T-cell (primary cell): ENCODE measurements at regions not wholly inside any gene's neighbourhood (a gene's known extent, or its start where the extent isn't known, plus 50 kb on each side); places are given as distances from the start of the nearest gene placed in this dataset.

Experiments
- ATAC-seq, 4 experiments: fragments of 200-7000 bp in 3 of 4; fragments of 150-1000 bp in 1 of 4; cut with Tn5 transposase; replicated peaks in 1 of 4; 1 replicate in 3 of 4; 2 replicates in 1 of 4; pipeline ENCODE4 v1.10.0; 2021; ENCODE audit warnings: moderate library complexity in 3 of 4, mild to moderate bottlenecking in 2 of 4, moderate number of reproducible peaks in 1 of 4
- CTCF ChIA-PET, 2 donors: fragments of 300-600 bp; sonication (Branson Sonifier 250); formaldehyde crosslinking; loops; one replicate each; lab custom pipeline; 2022; ENCODE audit warnings: antibody characterized with exemption in 2 of 2; lab: Charles Lee
- POLR2A ChIA-PET, 2 donors: fragments of 300-600 bp; sonication (Branson Sonifier 250); formaldehyde crosslinking; loops; one replicate each; lab custom pipeline; 2022; ENCODE audit warnings: antibody characterized with exemption in 2 of 2; lab: Charles Lee
- DNase-seq, 35 experiments: peaks; one replicate each; pipeline versions ENCODE4 v3.0.0 to v3.0.0-alpha.2; 2013 to 2023
- H3K27ac ChIP-seq: one replicate; pipeline ENCODE4 v1.5.1; 2013; ENCODE audit warnings: low read length
- H3K27me3 ChIP-seq, 2 experiments: replicated peaks in 1 of 2; 1 replicate in 1 of 2; 2 replicates in 1 of 2; pipeline versions ENCODE4 v1.6.1 to v1.7.0; 2013; ENCODE audit warnings: low read length in 1 of 2, mixed read lengths in 1 of 2; ENCODE audit not compliant: control insufficient read depth in 2 of 2, insufficient read depth in 2 of 2; ENCODE audit errors: extremely low read depth in 1 of 2
- H3K36me3 ChIP-seq, 2 donors: 1 replicate in 1 of 2; 2 replicates in 1 of 2; pipeline versions ENCODE4 v1.6.1 to v1.7.0; 2013; ENCODE audit warnings: low read length in 1 of 2; ENCODE audit not compliant: control insufficient read depth in 2 of 2, insufficient read depth in 1 of 2; ENCODE audit errors: extremely low read depth in 1 of 2
- H3K4me1 ChIP-seq, 2 experiments: 1 replicate in 1 of 2; 2 replicates in 1 of 2; pipeline versions ENCODE4 v1.6.1 to v1.7.0; 2013; ENCODE audit warnings: low read length in 2 of 2, mixed read lengths in 1 of 2; ENCODE audit not compliant: insufficient read depth in 2 of 2, control insufficient read depth in 1 of 2; ENCODE audit errors: extremely low read depth in 1 of 2
- H3K4me3 ChIP-seq, 2 donors: 1 replicate in 1 of 2; 2 replicates in 1 of 2; pipeline versions ENCODE4 v1.5.1 to v1.7.0; 2013; ENCODE audit warnings: mild to moderate bottlenecking in 2 of 2, low read length in 1 of 2, moderate library complexity in 1 of 2; ENCODE audit not compliant: control insufficient read depth in 1 of 2; ENCODE audit errors: extremely low read depth in 1 of 2
- H3K9me3 ChIP-seq: 2 replicates; pipeline ENCODE4 v1.7.0; 2013
- H3K27ac Mint-ChIP-seq, 2 donors: one replicate each; pipeline ENCODE4 v1.8.0; 2020 to 2021; ENCODE audit warnings: mild to moderate bottlenecking in 2 of 2, mixed read lengths in 2 of 2
- H3K27me3 Mint-ChIP-seq, 2 donors: one replicate each; pipeline ENCODE4 v1.8.0; 2021 to 2022; ENCODE audit warnings: mixed read lengths in 2 of 2
- H3K36me3 Mint-ChIP-seq: one replicate; pipeline ENCODE4 v1.8.0; 2021; ENCODE audit warnings: mixed read lengths
- H3K4me1 Mint-ChIP-seq, 3 donors: one replicate each; pipeline ENCODE4 v1.8.0; 2020 to 2022; ENCODE audit warnings: mixed read lengths in 3 of 3, mild to moderate bottlenecking in 1 of 3
- H3K4me3 Mint-ChIP-seq, 3 donors: one replicate each; pipeline ENCODE4 v1.8.0; 2020 to 2022; ENCODE audit warnings: mild to moderate bottlenecking in 3 of 3, mixed read lengths in 3 of 3, moderate library complexity in 3 of 3
- H3K9me3 Mint-ChIP-seq, 3 donors: one replicate each; pipeline ENCODE4 v1.8.0; 2020 to 2022; ENCODE audit warnings: mixed read lengths in 3 of 3
- WGBS: methylation state at CpG from one replicate; pipeline ENCODE4 v1.1.5; 2013; ENCODE audit warnings: missing lambda C conversion rate; ENCODE audit not compliant: insufficient coverage; 5-methylcytosine and 5-hydroxymethylcytosine counted together

DNA sequence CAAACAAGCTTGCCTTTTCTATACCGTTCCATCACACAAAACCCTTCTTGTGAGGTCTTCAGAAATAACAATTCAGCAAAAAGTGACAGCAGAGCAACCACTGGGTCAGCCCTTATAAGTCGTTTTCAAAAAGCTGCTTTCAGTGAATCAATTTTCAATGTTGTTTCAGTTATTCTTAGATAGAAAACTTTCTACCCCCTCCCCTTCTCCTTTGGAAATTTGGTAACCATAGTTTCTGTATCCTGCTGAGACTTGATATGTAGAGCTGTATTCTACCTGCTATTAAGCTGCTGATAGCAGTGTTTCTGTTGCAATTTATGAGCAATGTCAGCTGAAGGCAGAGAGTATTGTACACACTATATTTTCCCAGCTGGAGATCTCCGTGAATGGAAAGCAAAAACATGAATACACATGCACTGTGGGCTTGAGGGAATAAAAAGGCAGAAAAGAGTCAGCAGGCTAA lies 75.7 kb downstream of the ZNF608 start:
- no peaks in the 10 kb centered on the region for H3K4me1 Mint-ChIP-seq
- no peaks in the 10 kb centered on the region for H3K9me3 ChIP-seq
- no peaks in the 10 kb centered on the region for H3K27me3 ChIP-seq
- no peaks in the 10 kb centered on the region for H3K36me3 ChIP-seq
- CTCF ChIA-PET, result no interaction called here
- no peak overlapping the region for H3K27ac Mint-ChIP-seq
- H3K9me3 Mint-ChIP-seq, result no peaks in the 10 kb centered on the region
- DNase-seq (no peak), ATAC-seq (no peak)
- no peaks in the 10 kb centered on the region for H3K4me1 ChIP-seq
- POLR2A ChIA-PET, result no interaction called here
- H3K27ac ChIP-seq, result no peak overlapping the region
- no peak overlapping the region for H3K4me3 Mint-ChIP-seq
- WGBS, result no CpG with 5 or more reads among the region's 3 CpGs
- H3K36me3 Mint-ChIP-seq, result no peaks in the 10 kb centered on the region
- no peak overlapping the region for H3K4me3 ChIP-seq
- peaks cover 0 to 12% of the 10 kb centered on the region in 2 donors for H3K27me3 Mint-ChIP-seq

- 82% methylated on average over 2 of the region's 7 CpGs for WGBS
Measured at GRCh38 chr5:124669956-124670721, 76.3 kb downstream of the ZNF608 start.

GRCh38 chr5:124669300-124669648 lies 77.2 kb downstream of the ZNF608 start:
- WGBS, result 96% methylated on average over 3 of the region's 4 CpGs
- DNase-seq, result no peak

More at GRCh38 chr5:124669956-124670721, 76.3 kb downstream of the ZNF608 start:
- Mint-ChIP-seq H3K36me3 (no peaks in the 10 kb centered on the region), H3K4me1 (no peaks in the 10 kb centered on the region), H3K4me3 (no peak overlapping the region), H3K9me3 (no peaks in the 10 kb centered on the region), H3K27me3 (peaks cover 0 to 12% of the 10 kb centered on the region in 2 donors), H3K27ac (no peak overlapping the region)
- Histone ChIP-seq H3K4me1 (no peaks in the 10 kb centered on the region), H3K27me3 (no peaks in the 10 kb centered on the region), H3K4me3 (no peak overlapping the region), H3K9me3 (no peaks in the 10 kb centered on the region), H3K27ac (no peak overlapping the region), H3K36me3 (no peaks in the 10 kb centered on the region)
- DNase-seq (no peak), ATAC-seq (no peak)
- POLR2A ChIA-PET, result no interaction called here
- CTCF ChIA-PET, result no interaction called here

GRCh38 chr5:124668353-124669299 lies 77.8 kb downstream of the ZNF608 start:
- no peak overlapping the region for H3K27ac ChIP-seq
- 69% methylated on average over 3 of the region's 7 CpGs for WGBS
- no peak overlapping the region for H3K4me3 ChIP-seq
- Mint-ChIP-seq H3K27ac (no peak overlapping the region), H3K9me3 (no peaks in the 10 kb centered on the region), H3K27me3 (peaks cover 0 to 12% of the 10 kb centered on the region in 2 donors), H3K4me3 (no peak overlapping the region), H3K36me3 (no peaks in the 10 kb centered on the region), H3K4me1 (no peaks in the 10 kb centered on the region)
- ATAC-seq, result no peak
- POLR2A ChIA-PET, result no interaction called here
- no peak for DNase-seq
- H3K27me3 ChIP-seq, result no peaks in the 10 kb centered on the region
- no peaks in the 10 kb centered on the region for H3K36me3 ChIP-seq
- H3K4me1 ChIP-seq, result no peaks in the 10 kb centered on the region
- no peaks in the 10 kb centered on the region for H3K9me3 ChIP-seq
- CTCF ChIA-PET, result no interaction called here

More at GRCh38 chr5:124669300-124669648, 77.2 kb downstream of the ZNF608 start:
- Histone ChIP-seq H3K27me3 (no peaks in the 10 kb centered on the region), H3K36me3 (no peaks in the 10 kb centered on the region), H3K9me3 (no peaks in the 10 kb centered on the region), H3K4me1 (no peaks in the 10 kb centered on the region), H3K4me3 (no peak overlapping the region), H3K27ac (no peak overlapping the region)
- no peak for ATAC-seq
- CTCF ChIA-PET, result no interaction called here
- Mint-ChIP-seq H3K27ac (no peak overlapping the region), H3K36me3 (no peaks in the 10 kb centered on the region), H3K4me3 (no peak overlapping the region), H3K9me3 (no peaks in the 10 kb centered on the region), H3K27me3 (peaks cover 0 to 12% of the 10 kb centered on the region in 2 donors), H3K4me1 (no peaks in the 10 kb centered on the region)
- POLR2A ChIA-PET, result no interaction called here

GRCh38 chr5:124665625-124666024 lies 80.8 kb downstream of the ZNF608 start:
- Histone ChIP-seq H3K27me3 (peaks cover 0 to 2% of the 10 kb centered on the region in 2 experiments), H3K4me3 (no peak overlapping the region), H3K9me3 (no peaks in the 10 kb centered on the region), H3K27ac (no peak overlapping the region), H3K4me1 (no peaks in the 10 kb centered on the region), H3K36me3 (no peaks in the 10 kb centered on the region)
- no peak for ATAC-seq
- no peaks in the 10 kb centered on the region for H3K4me1 Mint-ChIP-seq
- H3K27ac Mint-ChIP-seq, result no peak overlapping the region
- CTCF ChIA-PET, result no interaction called here
- no peaks in the 10 kb centered on the region for H3K36me3 Mint-ChIP-seq
- POLR2A ChIA-PET, result interaction anchor here in 1 of 2 donors (0.7 kb wide), 1 partner anchor 66 kb away, joined by 3 read pairs; no protein-coding TSS in a partner anchor
- H3K4me3 Mint-ChIP-seq, result no peak overlapping the region
- no peak for DNase-seq
- peaks cover 0 to 34% of the 10 kb centered on the region in 2 donors for H3K27me3 Mint-ChIP-seq
- no peaks in the 10 kb centered on the region for H3K9me3 Mint-ChIP-seq

DNA sequence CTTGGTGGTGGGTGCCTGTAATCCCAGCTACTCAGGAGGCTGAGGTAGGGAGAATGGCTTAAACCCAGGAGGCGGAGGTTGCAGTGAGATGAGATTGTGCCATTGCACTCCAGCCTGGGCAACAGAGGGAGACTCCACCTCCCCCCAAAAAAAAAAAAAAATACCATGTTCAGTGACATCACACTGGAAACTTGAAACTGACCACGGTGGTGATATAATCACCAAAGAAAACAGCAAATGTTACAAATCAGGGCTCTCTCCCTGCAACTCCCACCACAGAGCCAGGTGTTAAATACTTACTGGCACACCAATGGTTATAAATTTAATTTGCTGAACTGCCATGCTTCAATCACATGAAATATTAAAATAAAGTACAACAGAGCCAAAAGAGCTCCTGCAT lies 81.4 kb downstream of the ZNF608 start:
- H3K27ac Mint-ChIP-seq, result no peak overlapping the region
- H3K4me3 Mint-ChIP-seq, result no peak overlapping the region
- POLR2A ChIA-PET, result interaction anchor here in 1 of 2 donors (0.7 kb wide), 1 partner anchor 65 kb away, joined by 3 read pairs; no protein-coding TSS in a partner anchor

More for the DNA sequence above, 81.4 kb downstream of the ZNF608 start:
- Mint-ChIP-seq H3K27me3 (peaks cover 0 to 37% of the 10 kb centered on the region in 2 donors), H3K4me1 (no peaks in the 10 kb centered on the region), H3K36me3 (no peaks in the 10 kb centered on the region), H3K9me3 (no peaks in the 10 kb centered on the region)
- CTCF ChIA-PET, result interaction anchor here in 1 of 2 donors (0.6 kb wide), 1 partner anchor 41 kb away, joined by 4 read pairs; no protein-coding TSS in a partner anchor
- H3K9me3 ChIP-seq, result no peaks in the 10 kb centered on the region
- H3K27ac ChIP-seq, result no peak overlapping the region
- no peaks in the 10 kb centered on the region for H3K36me3 ChIP-seq
- peaks cover 0 to 2% of the 10 kb centered on the region in 2 experiments for H3K27me3 ChIP-seq
- DNase-seq, result no peak
- WGBS, result 33% methylated on average over 1 of the region's 2 CpGs
- no peaks in the 10 kb centered on the region for H3K4me1 ChIP-seq
- no peak for ATAC-seq
- no peak overlapping the region for H3K4me3 ChIP-seq
